ENCODE measurements at regions not wholly inside any gene's neighbourhood (a gene's known extent, or its start where the extent isn't known, plus 50 kb on each side); places are given as distances from the start of the nearest gene placed in this dataset.

DNA sequence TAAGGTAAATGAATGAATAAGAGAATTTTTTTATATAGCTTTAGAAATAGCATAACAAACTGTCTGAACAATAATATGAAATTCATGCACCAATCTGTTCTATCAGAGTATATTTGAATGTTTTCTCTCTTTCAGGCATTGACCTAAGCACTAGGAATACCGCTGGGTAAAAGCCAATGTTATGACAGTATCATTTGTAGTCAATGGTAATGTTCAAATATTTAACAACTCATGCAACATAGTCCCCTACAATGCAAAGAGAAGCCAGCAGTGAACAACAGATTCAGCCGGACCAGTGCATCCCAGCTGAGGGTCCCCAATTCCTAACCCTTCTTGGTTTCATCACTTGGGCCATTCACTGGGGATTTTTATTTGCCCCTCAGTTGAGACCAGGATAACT, 52.6 kb upstream of the MYCBP2 start:
- TF ChIP-seq, protein P1, sequence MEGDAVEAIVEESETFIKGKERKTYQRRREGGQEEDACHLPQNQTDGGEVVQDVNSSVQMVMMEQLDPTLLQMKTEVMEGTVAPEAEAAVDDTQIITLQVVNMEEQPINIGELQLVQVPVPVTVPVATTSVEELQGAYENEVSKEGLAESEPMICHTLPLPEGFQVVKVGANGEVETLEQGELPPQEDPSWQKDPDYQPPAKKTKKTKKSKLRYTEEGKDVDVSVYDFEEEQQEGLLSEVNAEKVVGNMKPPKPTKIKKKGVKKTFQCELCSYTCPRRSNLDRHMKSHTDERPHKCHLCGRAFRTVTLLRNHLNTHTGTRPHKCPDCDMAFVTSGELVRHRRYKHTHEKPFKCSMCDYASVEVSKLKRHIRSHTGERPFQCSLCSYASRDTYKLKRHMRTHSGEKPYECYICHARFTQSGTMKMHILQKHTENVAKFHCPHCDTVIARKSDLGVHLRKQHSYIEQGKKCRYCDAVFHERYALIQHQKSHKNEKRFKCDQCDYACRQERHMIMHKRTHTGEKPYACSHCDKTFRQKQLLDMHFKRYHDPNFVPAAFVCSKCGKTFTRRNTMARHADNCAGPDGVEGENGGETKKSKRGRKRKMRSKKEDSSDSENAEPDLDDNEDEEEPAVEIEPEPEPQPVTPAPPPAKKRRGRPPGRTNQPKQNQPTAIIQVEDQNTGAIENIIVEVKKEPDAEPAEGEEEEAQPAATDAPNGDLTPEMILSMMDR (IDR thresholded peaks at IDR 0.05), result no peak
- TF ChIP-seq EZH2phosphoT487 (IDR thresholded peaks at IDR 0.05), result no peak
